RWPE2 (cell line): ENCODE measurements at regions not wholly inside any gene's neighbourhood (a gene's known extent, or its start where the extent isn't known, plus 50 kb on each side); places are given as distances from the start of the nearest gene placed in this dataset.

Source experiments
- ATAC-seq: fragments of 200-7000 bp; cut with Tn5 transposase; 3 replicates; pipeline ENCODE4 v1.9.1; 2021; ENCODE audit warnings: low read depth
- DNase-seq: peaks from one replicate; pipeline ENCODE4 v3.0.0-alpha.2; 2020; ENCODE audit warnings: low spot score
- H3K27ac ChIP-seq: fragments of 450-650 bp; 2 replicates; pipeline ENCODE4 v1.5.1; 2017; ENCODE audit warnings: mild to moderate bottlenecking; ENCODE audit not compliant: poor library complexity, severe bottlenecking
- H3K27me3 ChIP-seq: fragments of 250-450 bp; sonication (Bioruptor Pico); 2 replicates; pipeline ENCODE4 v1.5.1; 2021; ENCODE audit warnings: mild to moderate bottlenecking, moderate library complexity; ENCODE audit not compliant: insufficient read depth, poor library complexity, severe bottlenecking
- H3K36me3 ChIP-seq: fragments of 250-450 bp; sonication (Bioruptor Pico); 2 replicates; pipeline ENCODE4 v1.5.1; 2020; ENCODE audit warnings: low read depth, mild to moderate bottlenecking, moderate library complexity
- H3K4me1 ChIP-seq: fragments of 250-450 bp; sonication (Bioruptor Pico); 2 replicates; pipeline ENCODE4 v1.5.1; 2021; ENCODE audit warnings: mild to moderate bottlenecking, moderate library complexity; ENCODE audit not compliant: insufficient read depth, poor library complexity, severe bottlenecking
- H3K4me3 ChIP-seq: fragments of 250-450 bp; sonication (Bioruptor Pico); 2 replicates; pipeline ENCODE4 v1.5.1; 2021; ENCODE audit warnings: mild to moderate bottlenecking, moderate library complexity; ENCODE audit not compliant: severe bottlenecking
- H3K9me3 ChIP-seq: fragments of 250-450 bp; sonication (Bioruptor Pico); 2 replicates; pipeline ENCODE4 v1.5.1; 2021; ENCODE audit warnings: mild to moderate bottlenecking, moderate library complexity; ENCODE audit not compliant: severe bottlenecking
- TF ChIP-seq, protein P1 (sequence below): fragments of 450-650 bp; IDR thresholded peaks from one replicate; pipeline ENCODE4 v1.5.1; 2017; ENCODE audit warnings: mild to moderate bottlenecking, moderate library complexity; ENCODE audit not compliant: poor library complexity, severe bottlenecking

- no peaks in the 10 kb centered on the region for H3K9me3 ChIP-seq
- TF ChIP-seq, protein P1, sequence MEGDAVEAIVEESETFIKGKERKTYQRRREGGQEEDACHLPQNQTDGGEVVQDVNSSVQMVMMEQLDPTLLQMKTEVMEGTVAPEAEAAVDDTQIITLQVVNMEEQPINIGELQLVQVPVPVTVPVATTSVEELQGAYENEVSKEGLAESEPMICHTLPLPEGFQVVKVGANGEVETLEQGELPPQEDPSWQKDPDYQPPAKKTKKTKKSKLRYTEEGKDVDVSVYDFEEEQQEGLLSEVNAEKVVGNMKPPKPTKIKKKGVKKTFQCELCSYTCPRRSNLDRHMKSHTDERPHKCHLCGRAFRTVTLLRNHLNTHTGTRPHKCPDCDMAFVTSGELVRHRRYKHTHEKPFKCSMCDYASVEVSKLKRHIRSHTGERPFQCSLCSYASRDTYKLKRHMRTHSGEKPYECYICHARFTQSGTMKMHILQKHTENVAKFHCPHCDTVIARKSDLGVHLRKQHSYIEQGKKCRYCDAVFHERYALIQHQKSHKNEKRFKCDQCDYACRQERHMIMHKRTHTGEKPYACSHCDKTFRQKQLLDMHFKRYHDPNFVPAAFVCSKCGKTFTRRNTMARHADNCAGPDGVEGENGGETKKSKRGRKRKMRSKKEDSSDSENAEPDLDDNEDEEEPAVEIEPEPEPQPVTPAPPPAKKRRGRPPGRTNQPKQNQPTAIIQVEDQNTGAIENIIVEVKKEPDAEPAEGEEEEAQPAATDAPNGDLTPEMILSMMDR, result no peak
- H3K4me3 ChIP-seq, result no peak overlapping the region
- H3K27me3 ChIP-seq, result no peaks in the 10 kb centered on the region
- peaks cover 8% of the 10 kb centered on the region for H3K4me1 ChIP-seq
- no peak for DNase-seq
- H3K36me3 ChIP-seq, result no peaks in the 10 kb centered on the region
- ATAC-seq, result peak; percentile 28; the same call in 1 of the 3 replicates
- no peak overlapping the region for H3K27ac ChIP-seq
Observed at GRCh38 chr12:124651516-124652273, 84.3 kb upstream of the NCOR2 start.

- DNase-seq (no peak), ATAC-seq (no peak)
- Histone ChIP-seq H3K9me3 (no peaks in the 10 kb centered on the region), H3K4me3 (no peak overlapping the region), H3K4me1 (peaks cover 8% of the 10 kb centered on the region), H3K36me3 (no peaks in the 10 kb centered on the region), H3K27ac (no peak overlapping the region), H3K27me3 (no peaks in the 10 kb centered on the region)
- TF ChIP-seq, protein P1, result no peak
Observed at GRCh38 chr12:124650912-124651311, 83.5 kb upstream of the NCOR2 start.

- Histone ChIP-seq H3K4me1 (no peaks in the 10 kb centered on the region), H3K4me3 (no peak overlapping the region), H3K27me3 (no peaks in the 10 kb centered on the region), H3K36me3 (no peaks in the 10 kb centered on the region), H3K9me3 (no peaks in the 10 kb centered on the region), H3K27ac (no peak overlapping the region)
- DNase-seq (no peak), ATAC-seq (no peak)
- TF ChIP-seq, protein P1, result no peak
Observed at GRCh38 chr12:124648710-124649384, 81.4 kb upstream of the NCOR2 start.

GRCh38 chr12:124647316-124647715 lies 79.9 kb upstream of the NCOR2 start:
- no peaks in the 10 kb centered on the region for H3K36me3 ChIP-seq
- no peak for DNase-seq
- H3K9me3 ChIP-seq, result no peaks in the 10 kb centered on the region
- no peak overlapping the region for H3K4me3 ChIP-seq
- H3K4me1 ChIP-seq, result no peaks in the 10 kb centered on the region
- H3K27me3 ChIP-seq, result no peaks in the 10 kb centered on the region
- no peak for ATAC-seq
- TF ChIP-seq, protein P1, result no peak
- H3K27ac ChIP-seq, result no peak overlapping the region
